ENCODE measurements at regions not wholly inside any gene's neighbourhood (a gene's known extent, or its start where the extent isn't known, plus 50 kb on each side); places are given as distances from the start of the nearest gene placed in this dataset.

DNA sequence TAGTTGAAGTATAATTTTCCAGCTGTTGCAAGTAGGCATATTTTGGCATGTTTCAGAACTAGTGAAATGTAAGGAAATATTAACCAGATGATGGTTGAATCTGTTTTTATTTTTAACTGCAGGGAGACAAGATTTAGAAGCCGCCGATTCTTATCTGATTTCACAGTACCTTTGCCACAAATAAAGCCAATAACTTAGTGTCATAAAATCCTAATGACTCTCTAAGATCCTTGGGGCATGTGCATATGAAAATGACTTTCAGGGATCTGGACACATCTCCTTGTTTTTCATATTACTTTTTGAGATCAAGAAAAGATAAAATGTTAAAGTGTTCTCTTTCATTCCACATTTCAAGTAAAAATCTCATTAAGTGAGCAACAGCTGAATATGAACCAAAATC lies 125.8 kb upstream of the CNTLN start:
- TF ChIP-seq, protein P1, sequence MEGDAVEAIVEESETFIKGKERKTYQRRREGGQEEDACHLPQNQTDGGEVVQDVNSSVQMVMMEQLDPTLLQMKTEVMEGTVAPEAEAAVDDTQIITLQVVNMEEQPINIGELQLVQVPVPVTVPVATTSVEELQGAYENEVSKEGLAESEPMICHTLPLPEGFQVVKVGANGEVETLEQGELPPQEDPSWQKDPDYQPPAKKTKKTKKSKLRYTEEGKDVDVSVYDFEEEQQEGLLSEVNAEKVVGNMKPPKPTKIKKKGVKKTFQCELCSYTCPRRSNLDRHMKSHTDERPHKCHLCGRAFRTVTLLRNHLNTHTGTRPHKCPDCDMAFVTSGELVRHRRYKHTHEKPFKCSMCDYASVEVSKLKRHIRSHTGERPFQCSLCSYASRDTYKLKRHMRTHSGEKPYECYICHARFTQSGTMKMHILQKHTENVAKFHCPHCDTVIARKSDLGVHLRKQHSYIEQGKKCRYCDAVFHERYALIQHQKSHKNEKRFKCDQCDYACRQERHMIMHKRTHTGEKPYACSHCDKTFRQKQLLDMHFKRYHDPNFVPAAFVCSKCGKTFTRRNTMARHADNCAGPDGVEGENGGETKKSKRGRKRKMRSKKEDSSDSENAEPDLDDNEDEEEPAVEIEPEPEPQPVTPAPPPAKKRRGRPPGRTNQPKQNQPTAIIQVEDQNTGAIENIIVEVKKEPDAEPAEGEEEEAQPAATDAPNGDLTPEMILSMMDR (IDR thresholded peaks at IDR 0.05) = no peak
- no peaks in the 10 kb centered on the region for H3K27me3 ChIP-seq (ENCODE audit: control insufficient read depth in 2 of 2, insufficient read depth in 2 of 2, low read length in 2 of 2)
- H2AFZ ChIP-seq (ENCODE audit: insufficient read depth, low read depth, low read length, poor library complexity, severe bottlenecking) = no peak overlapping the region
- Mint-ChIP-seq H3K27ac (no peak overlapping the region), H3K36me3 (no peaks in the 10 kb centered on the region), H3K4me1 (no peaks in the 10 kb centered on the region), H3K4me3 (no peak overlapping the region), H3K9me3 (peaks cover 0 to 4% (median 0%) of the 10 kb centered on the region in 7 donors), H3K27me3 (ENCODE audit: low read depth in 3 of 3) (peaks cover 0 to 2% (median 0%) of the 10 kb centered on the region in 3 donors)
- no peaks in the 10 kb centered on the region for H3K9me3 ChIP-seq (replicated peaks in 1 of 2; ENCODE audit: control insufficient read depth in 1 of 2, insufficient read depth in 1 of 2, low read length in 2 of 2)
- H3K4me2 ChIP-seq (replicated peaks; ENCODE audit: extremely low read depth, low read length, poor library complexity, severe bottlenecking) = no peak overlapping the region
- H3K9ac ChIP-seq (ENCODE audit: insufficient read depth, low read length, poor library complexity, severe bottlenecking) = no peak overlapping the region
- no peaks in the 10 kb centered on the region for H3K79me2 ChIP-seq (ENCODE audit: insufficient read depth, low read length)
- DNase-seq = no peak
- intact Hi-C loops (cut with micrococcal nuclease) = no loop called here
- no peak overlapping the region for H3K27ac ChIP-seq (ENCODE audit: low read depth in 1 of 2, low read length in 2 of 2)
- H4K20me1 ChIP-seq (ENCODE audit: insufficient read depth, low read length) = no peaks in the 10 kb centered on the region
- H3K36me3 ChIP-seq (replicated peaks in 1 of 2; ENCODE audit: control insufficient read depth in 1 of 2, insufficient read depth in 2 of 2, low read length in 2 of 2) = no peaks in the 10 kb centered on the region
- no CpG with 5 or more reads among the region's 2 CpGs for WGBS (ENCODE audit: insufficient coverage)
- H3K4me3 ChIP-seq (replicated peaks in 1 of 3; ENCODE audit: low read depth in 2 of 3, low read length in 3 of 3) = no peak overlapping the region
- no peaks in the 10 kb centered on the region for H3K4me1 ChIP-seq (ENCODE audit: control insufficient read depth in 1 of 2, insufficient read depth in 2 of 2, low read length in 2 of 2)

DNA sequence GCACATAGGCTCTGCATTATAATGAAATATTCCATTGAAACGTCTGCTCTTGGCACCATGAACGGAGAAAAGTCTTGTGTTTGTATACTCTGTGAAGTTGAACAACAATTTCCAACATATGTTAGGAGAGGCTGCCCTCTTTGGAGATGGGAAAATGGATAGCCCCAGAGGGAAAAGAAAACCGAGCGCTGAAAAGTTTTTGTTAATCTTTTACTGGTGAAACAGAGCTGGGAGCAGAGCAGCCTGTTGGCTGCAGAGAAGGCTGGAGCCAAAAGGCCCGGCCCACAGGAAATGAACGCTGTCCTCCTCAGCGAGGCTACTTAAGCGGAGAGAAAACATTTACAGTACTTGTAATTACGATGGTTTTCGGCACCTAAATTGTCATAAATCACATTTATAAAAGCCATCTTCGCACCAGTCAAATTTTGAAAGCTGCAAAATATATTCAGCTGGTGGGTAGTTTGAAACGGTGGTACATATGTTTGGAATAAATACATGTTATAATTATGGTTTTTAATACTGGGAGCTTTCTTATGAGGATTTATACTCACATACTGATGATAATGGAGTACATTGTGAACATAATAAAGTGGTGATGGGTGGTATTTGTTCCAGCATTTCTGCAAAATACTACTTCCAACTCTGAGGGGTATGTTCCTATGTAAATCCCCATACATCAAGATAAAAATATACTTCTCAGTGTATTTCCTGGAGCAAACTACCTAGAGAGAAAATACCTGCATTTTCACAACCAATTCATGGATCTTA lies 129.6 kb upstream of the CNTLN start:
- H3K9ac ChIP-seq (ENCODE audit: insufficient read depth, low read length, poor library complexity, severe bottlenecking) = no peak overlapping the region

More for the DNA sequence above, 129.6 kb upstream of the CNTLN start:
- Histone ChIP-seq H3K36me3 (replicated peaks in 1 of 2; ENCODE audit: control insufficient read depth in 1 of 2, insufficient read depth in 2 of 2, low read length in 2 of 2) (no peaks in the 10 kb centered on the region), H3K9me3 (replicated peaks in 1 of 2; ENCODE audit: control insufficient read depth in 1 of 2, insufficient read depth in 1 of 2, low read length in 2 of 2) (no peaks in the 10 kb centered on the region), H3K4me3 (replicated peaks in 1 of 3; ENCODE audit: low read depth in 2 of 3, low read length in 3 of 3) (no peak overlapping the region), H3K4me2 (replicated peaks; ENCODE audit: extremely low read depth, low read length, poor library complexity, severe bottlenecking) (no peak overlapping the region), H3K27ac (ENCODE audit: low read depth in 1 of 2, low read length in 2 of 2) (no peak overlapping the region), H4K20me1 (ENCODE audit: insufficient read depth, low read length) (no peaks in the 10 kb centered on the region), H3K79me2 (ENCODE audit: insufficient read depth, low read length) (no peaks in the 10 kb centered on the region), H3K27me3 (ENCODE audit: control insufficient read depth in 2 of 2, insufficient read depth in 2 of 2, low read length in 2 of 2) (no peaks in the 10 kb centered on the region), H2AFZ (ENCODE audit: insufficient read depth, low read depth, low read length, poor library complexity, severe bottlenecking) (no peak overlapping the region), H3K4me1 (ENCODE audit: control insufficient read depth in 1 of 2, insufficient read depth in 2 of 2, low read length in 2 of 2) (no peaks in the 10 kb centered on the region)
- no peak for DNase-seq
- WGBS (ENCODE audit: insufficient coverage) = 57% methylated on average over 2 of the region's 12 CpGs
- no peaks in the 10 kb centered on the region for H3K4me1 Mint-ChIP-seq
- no peak overlapping the region for H3K4me3 Mint-ChIP-seq
- no peaks in the 10 kb centered on the region for H3K36me3 Mint-ChIP-seq
- intact Hi-C loops (cut with micrococcal nuclease) = no loop called here
- peaks cover 0 to 2% (median 0%) of the 10 kb centered on the region in 3 donors for H3K27me3 Mint-ChIP-seq (ENCODE audit: low read depth in 3 of 3)
- H3K9me3 Mint-ChIP-seq = no peaks in the 10 kb centered on the region
- TF ChIP-seq, protein P1 (IDR thresholded peaks at IDR 0.05) = no peak
- no peak overlapping the region for H3K27ac Mint-ChIP-seq

Data from CD14-positive monocyte (primary cell).